ENCODE measurements at regions not wholly inside any gene's neighbourhood (a gene's known extent, or its start where the extent isn't known, plus 50 kb on each side); places are given as distances from the start of the nearest gene placed in this dataset.
"Not testable (repeated sequence)": the region's sequence is repeated elsewhere in the genome, so short reads cannot be mapped to it uniquely, and the experiment has no call there.

- in situ Hi-C loops (cut with MboI; ENCODE audit: low pct_ligation_motif_present in 1 of 4, low pct_unique_long_range_greater_than_20kb in 1 of 4, low sequenced_read_pairs in 3 of 4) (no loop called here), intact Hi-C loops (cut with DNase I; ENCODE audit: low total_unique reads) (no loop called here)
- TF ChIP-seq POLR2A (IDR thresholded peaks at IDR 0.05) (no peak), EP300 (IDR thresholded peaks at IDR 0.05; ENCODE audit: low read depth) (no peak), POLR2AphosphoS5 (IDR thresholded peaks at IDR 0.05) (no peak), CTCF (IDR thresholded peaks at IDR 0.05) (no peak)
- H3K4me3 ChIP-seq: no peak overlapping the region
- peaks cover 0 to 4% of the 10 kb centered on the region in 2 donors for H3K9me3 ChIP-seq
- no peaks in the 10 kb centered on the region for H3K4me1 ChIP-seq
- no peak for DNase-seq
- H3K27ac ChIP-seq: no peak overlapping the region
- H3K27me3 ChIP-seq: no peaks in the 10 kb centered on the region
- no peaks in the 10 kb centered on the region for H3K36me3 ChIP-seq
- WGBS, 2 donors (ENCODE audit: low coverage in 1 of 2): 74 to 89% methylated on average over 3 of the region's 3 CpGs
These were observed 262.1 kb upstream of the RPS23 start for GRCh38 chr5:82540301-82540700.

GRCh38 chr5:82538339-82539034 is 260.3 kb upstream of the RPS23 start:
- WGBS, 2 donors (ENCODE audit: low coverage in 1 of 2): 65 to 100% methylated on average over 1 to 5 of the region's 5 CpGs
- in situ Hi-C loops (cut with MboI; ENCODE audit: low pct_ligation_motif_present in 1 of 4, low pct_unique_long_range_greater_than_20kb in 1 of 4, low sequenced_read_pairs in 3 of 4): no loop called here
- TF ChIP-seq EP300 (IDR thresholded peaks at IDR 0.05; ENCODE audit: low read depth) (no peak), POLR2AphosphoS5 (IDR thresholded peaks at IDR 0.05) (no peak), CTCF (IDR thresholded peaks at IDR 0.05) (no peak), POLR2A (IDR thresholded peaks at IDR 0.05) (no peak)
- no peak overlapping the region for H3K27ac ChIP-seq
- H3K36me3 ChIP-seq: no peaks in the 10 kb centered on the region
- no peaks in the 10 kb centered on the region for H3K9me3 ChIP-seq
- intact Hi-C loops (cut with DNase I; ENCODE audit: low total_unique reads): no loop called here
- no peaks in the 10 kb centered on the region for H3K4me1 ChIP-seq
- H3K4me3 ChIP-seq: no peak overlapping the region
- H3K27me3 ChIP-seq: no peaks in the 10 kb centered on the region
- DNase-seq: no peak

GRCh38 chr5:82537687-82538306 is 259.6 kb upstream of the RPS23 start:
- H3K4me1 ChIP-seq: no peaks in the 10 kb centered on the region
- 78 to 87% methylated on average over 9 to 10 of the region's 10 CpGs for WGBS, 2 donors (ENCODE audit: low coverage in 1 of 2)
- no peaks in the 10 kb centered on the region for H3K27me3 ChIP-seq

GRCh38 chr5:82534986-82535385 is 256.8 kb upstream of the RPS23 start:
- Histone ChIP-seq H3K4me3 (no peak overlapping the region), H3K36me3 (no peaks in the 10 kb centered on the region), H3K4me1 (no peaks in the 10 kb centered on the region), H3K9me3 (no peaks in the 10 kb centered on the region), H3K27ac (no peak overlapping the region), H3K27me3 (no peaks in the 10 kb centered on the region)
- WGBS, 2 donors (ENCODE audit: low coverage in 1 of 2): 71 to 78% methylated on average over 1 of the region's 1 CpG
- in situ Hi-C loops (cut with MboI; ENCODE audit: low pct_ligation_motif_present in 1 of 4, low pct_unique_long_range_greater_than_20kb in 1 of 4, low sequenced_read_pairs in 3 of 4): no loop called here
- DNase-seq: no peak
- TF ChIP-seq POLR2AphosphoS5 (IDR thresholded peaks at IDR 0.05) (no peak), CTCF (IDR thresholded peaks at IDR 0.05) (no peak), EP300 (IDR thresholded peaks at IDR 0.05; ENCODE audit: low read depth) (no peak), POLR2A (IDR thresholded peaks at IDR 0.05) (no peak)
- intact Hi-C loops (cut with DNase I; ENCODE audit: low total_unique reads): no loop called here

More at GRCh38 chr5:82537687-82538306, 259.6 kb upstream of the RPS23 start:
- H3K9me3 ChIP-seq: no peaks in the 10 kb centered on the region
- H3K36me3 ChIP-seq: no peaks in the 10 kb centered on the region
- in situ Hi-C loops (cut with MboI; ENCODE audit: low pct_ligation_motif_present in 1 of 4, low pct_unique_long_range_greater_than_20kb in 1 of 4, low sequenced_read_pairs in 3 of 4) (no loop called here), intact Hi-C loops (cut with DNase I; ENCODE audit: low total_unique reads) (no loop called here)
- TF ChIP-seq EP300 (IDR thresholded peaks at IDR 0.05; ENCODE audit: low read depth) (no peak), POLR2A (IDR thresholded peaks at IDR 0.05) (no peak), CTCF (IDR thresholded peaks at IDR 0.05) (no peak), POLR2AphosphoS5 (IDR thresholded peaks at IDR 0.05) (no peak)
- DNase-seq: no peak
- no peak overlapping the region for H3K27ac ChIP-seq
- no peak overlapping the region for H3K4me3 ChIP-seq

GRCh38 chr5:82532075-82532474 is 253.9 kb upstream of the RPS23 start:
- H3K36me3 ChIP-seq; H3K9me3 ChIP-seq; in situ Hi-C loops (cut with MboI; ENCODE audit: low pct_ligation_motif_present in 1 of 4, low pct_unique_long_range_greater_than_20kb in 1 of 4, low sequenced_read_pairs in 3 of 4); intact Hi-C loops (cut with DNase I; ENCODE audit: low total_unique reads); H3K4me3 ChIP-seq; H3K27me3 ChIP-seq; H3K4me1 ChIP-seq; DNase-seq; H3K27ac ChIP-seq: not testable (repeated sequence)
- WGBS, 2 donors (ENCODE audit: low coverage in 1 of 2): 89 to 92% methylated on average over 2 of the region's 2 CpGs

All from transverse colon (tissue), 4 donors.